WTC11 (cell line): ENCODE measurements at regions not wholly inside any gene's neighbourhood (a gene's known extent, or its start where the extent isn't known, plus 50 kb on each side); places are given as distances from the start of the nearest gene placed in this dataset.

Experiments
- ATAC-seq: fragments of 200-7000 bp; cut with Tn5 transposase; 2 replicates; pipeline ENCODE4 v1.10.0; 2021; ENCODE audit warnings: mild to moderate bottlenecking, moderate library complexity
- CTCF ChIA-PET: fragments of 300-600 bp; sonication (Branson Sonifier 250); formaldehyde crosslinking; loops from one replicate; lab custom pipeline; 2021; ENCODE audit warnings: antibody characterized with exemption; lab: Charles Lee
- POLR2A ChIA-PET: fragments of 350-600 bp; sonication (Branson Sonifier 250); formaldehyde crosslinking; loops from one replicate; lab custom pipeline; 2021; ENCODE audit warnings: antibody characterized with exemption; lab: Charles Lee
- DNase-seq: peaks from one replicate; pipeline ENCODE4 v3.0.0; 2021; ENCODE audit warnings: low spot score
- H3K27ac Mint-ChIP-seq: 2 replicates; pipeline ENCODE4 v1.8.0; 2021; ENCODE audit warnings: mixed read lengths
- H3K27me3 Mint-ChIP-seq: 2 replicates; pipeline ENCODE4 v1.8.0; 2021; ENCODE audit warnings: low read depth, mild to moderate bottlenecking, moderate library complexity, mixed read lengths
- H3K36me3 Mint-ChIP-seq: 2 replicates; pipeline ENCODE4 v1.8.0; 2021; ENCODE audit warnings: mixed read lengths
- H3K4me1 Mint-ChIP-seq: 2 replicates; pipeline ENCODE4 v1.8.0; 2022; ENCODE audit warnings: mixed read lengths
- H3K4me3 Mint-ChIP-seq: 2 replicates; pipeline ENCODE4 v1.8.0; 2021; ENCODE audit warnings: mild to moderate bottlenecking, moderate library complexity, mixed read lengths
- H3K9me3 Mint-ChIP-seq: 2 replicates; pipeline ENCODE4 v1.8.0; 2021; ENCODE audit warnings: mixed read lengths
- ATF1 ChIP-seq: sonication (generic); formaldehyde crosslinking; IDR thresholded peaks from 2 replicates; pipeline ENCODE4 v1.8.1; 2023; ENCODE audit warnings: mild to moderate bottlenecking, moderate library complexity, missing genetic modification reagents
- CBFB ChIP-seq: sonication (generic); formaldehyde crosslinking; IDR thresholded peaks from 2 replicates; pipeline ENCODE4 v1.8.1; 2022; ENCODE audit warnings: mild to moderate bottlenecking, low read depth, missing genetic modification reagents
- ESRRA ChIP-seq: sonication (generic); formaldehyde crosslinking; IDR thresholded peaks from 2 replicates; pipeline ENCODE4 v1.8.1; 2022; ENCODE audit warnings: mild to moderate bottlenecking, missing genetic modification reagents, borderline replicate concordance
- FOXK1 ChIP-seq: sonication (generic); formaldehyde crosslinking; IDR thresholded peaks from 2 replicates; pipeline ENCODE4 v1.8.0; 2022; ENCODE audit warnings: mild to moderate bottlenecking, moderate library complexity, missing genetic modification reagents
- GRHL2 ChIP-seq: fragments of 250-450 bp; sonication (Bioruptor Pico); IDR thresholded peaks from 2 replicates; pipeline ENCODE4 v1.8.0; 2022; ENCODE audit warnings: mild to moderate bottlenecking, moderate library complexity; ENCODE audit not compliant: insufficient replicate concordance, severe bottlenecking
- IRF2 ChIP-seq: sonication (generic); formaldehyde crosslinking; IDR thresholded peaks from 2 replicates; pipeline ENCODE4 v1.8.0; 2022; ENCODE audit warnings: low read depth, missing genetic modification reagents, borderline replicate concordance
- NR1H2 ChIP-seq: sonication (generic); formaldehyde crosslinking; IDR thresholded peaks from 2 replicates; pipeline ENCODE4 v1.9.0; 2021; ENCODE audit warnings: mild to moderate bottlenecking, moderate library complexity, missing genetic modification reagents
- NR2C2 ChIP-seq: sonication (generic); formaldehyde crosslinking; IDR thresholded peaks from 2 replicates; pipeline ENCODE4 v1.8.0; 2022; ENCODE audit warnings: mild to moderate bottlenecking, missing genetic modification reagents
- PRDM15 ChIP-seq: sonication (generic); formaldehyde crosslinking; IDR thresholded peaks from 2 replicates; pipeline ENCODE4 v1.8.0; 2022; ENCODE audit warnings: missing genetic modification reagents
- PRRX2 ChIP-seq: fragments of 250-450 bp; sonication (Bioruptor Pico); IDR thresholded peaks from 2 replicates; pipeline ENCODE4 v1.8.0; 2021; ENCODE audit warnings: mild to moderate bottlenecking
- SP1 ChIP-seq: sonication (generic); formaldehyde crosslinking; conservative IDR thresholded peaks from 2 replicates; pipeline ENCODE4 v1.8.1; 2022; ENCODE audit warnings: missing genetic modification reagents
- TEAD1 ChIP-seq: sonication (generic); formaldehyde crosslinking; IDR thresholded peaks from 2 replicates; pipeline ENCODE4 v1.8.0; 2022; ENCODE audit warnings: mild to moderate bottlenecking, missing genetic modification reagents
- TEAD4 ChIP-seq: sonication (generic); formaldehyde crosslinking; IDR thresholded peaks from 2 replicates; pipeline ENCODE4 v1.8.0; 2022; ENCODE audit warnings: mild to moderate bottlenecking, missing genetic modification reagents
- ZMAT4 ChIP-seq: fragments of 250-450 bp; sonication (Bioruptor Pico); IDR thresholded peaks from 2 replicates; pipeline ENCODE4 v1.9.0; 2021; ENCODE audit warnings: mild to moderate bottlenecking
- ZNF281 ChIP-seq: sonication (generic); formaldehyde crosslinking; IDR thresholded peaks from 2 replicates; pipeline ENCODE4 v1.8.0; 2023; ENCODE audit warnings: mild to moderate bottlenecking, missing genetic modification reagents
- TF ChIP-seq, protein P1 (sequence below): fragments of 250-450 bp; sonication (Bioruptor Pico); IDR thresholded peaks from 2 replicates; pipeline ENCODE4 v1.9.0; 2021; ENCODE audit warnings: mild to moderate bottlenecking
- TF ChIP-seq, protein P2 (sequence below): sonication (generic); formaldehyde crosslinking; IDR thresholded peaks from 2 replicates; pipeline ENCODE4 v1.8.0; 2022; ENCODE audit warnings: mild to moderate bottlenecking, missing genetic modification reagents
- TF ChIP-seq, protein P3 (sequence below): sonication (generic); formaldehyde crosslinking; IDR thresholded peaks from 2 replicates; pipeline ENCODE4 v1.8.0; 2023; ENCODE audit warnings: missing genetic modification reagents

- TF ChIP-seq, protein P1, sequence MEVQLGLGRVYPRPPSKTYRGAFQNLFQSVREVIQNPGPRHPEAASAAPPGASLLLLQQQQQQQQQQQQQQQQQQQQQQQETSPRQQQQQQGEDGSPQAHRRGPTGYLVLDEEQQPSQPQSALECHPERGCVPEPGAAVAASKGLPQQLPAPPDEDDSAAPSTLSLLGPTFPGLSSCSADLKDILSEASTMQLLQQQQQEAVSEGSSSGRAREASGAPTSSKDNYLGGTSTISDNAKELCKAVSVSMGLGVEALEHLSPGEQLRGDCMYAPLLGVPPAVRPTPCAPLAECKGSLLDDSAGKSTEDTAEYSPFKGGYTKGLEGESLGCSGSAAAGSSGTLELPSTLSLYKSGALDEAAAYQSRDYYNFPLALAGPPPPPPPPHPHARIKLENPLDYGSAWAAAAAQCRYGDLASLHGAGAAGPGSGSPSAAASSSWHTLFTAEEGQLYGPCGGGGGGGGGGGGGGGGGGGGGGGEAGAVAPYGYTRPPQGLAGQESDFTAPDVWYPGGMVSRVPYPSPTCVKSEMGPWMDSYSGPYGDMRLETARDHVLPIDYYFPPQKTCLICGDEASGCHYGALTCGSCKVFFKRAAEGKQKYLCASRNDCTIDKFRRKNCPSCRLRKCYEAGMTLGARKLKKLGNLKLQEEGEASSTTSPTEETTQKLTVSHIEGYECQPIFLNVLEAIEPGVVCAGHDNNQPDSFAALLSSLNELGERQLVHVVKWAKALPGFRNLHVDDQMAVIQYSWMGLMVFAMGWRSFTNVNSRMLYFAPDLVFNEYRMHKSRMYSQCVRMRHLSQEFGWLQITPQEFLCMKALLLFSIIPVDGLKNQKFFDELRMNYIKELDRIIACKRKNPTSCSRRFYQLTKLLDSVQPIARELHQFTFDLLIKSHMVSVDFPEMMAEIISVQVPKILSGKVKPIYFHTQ (CRISPR knock-in tag), result no peak
These were observed 139.7 kb downstream of the TSEN15 start (continued) for GRCh38 chr1:184191181-184191621.

GRCh38 chr1:184192796-184193195, 141.3 kb downstream of the TSEN15 start:
- H3K27ac Mint-ChIP-seq, result no peak overlapping the region
- no peak for ATAC-seq
- no peaks in the 10 kb centered on the region; the same call in 1 of the 2 replicates for H3K4me1 Mint-ChIP-seq
- CTCF ChIA-PET, result interaction anchor here (0.6 kb wide), 1 partner anchor 1295 kb away, joined by 3 read pairs; no protein-coding TSS in a partner anchor
- H3K36me3 Mint-ChIP-seq, result no peaks in the 10 kb centered on the region
- no peaks in the 10 kb centered on the region for H3K27me3 Mint-ChIP-seq
- H3K9me3 Mint-ChIP-seq, result no peaks in the 10 kb centered on the region; the same call in 1 of the 2 replicates
- POLR2A ChIA-PET, result no interaction called here
- H3K4me3 Mint-ChIP-seq, result no peak overlapping the region
- DNase-seq, result no peak
- no peak for TF ChIP-seq ESRRA (CRISPR knock-in tag)
- no peak for TF ChIP-seq ZMAT4 (CRISPR knock-in tag)
- no peak for TF ChIP-seq TEAD1 (CRISPR knock-in tag)
- no peak for TF ChIP-seq NR2C2
- TF ChIP-seq, protein P2, sequence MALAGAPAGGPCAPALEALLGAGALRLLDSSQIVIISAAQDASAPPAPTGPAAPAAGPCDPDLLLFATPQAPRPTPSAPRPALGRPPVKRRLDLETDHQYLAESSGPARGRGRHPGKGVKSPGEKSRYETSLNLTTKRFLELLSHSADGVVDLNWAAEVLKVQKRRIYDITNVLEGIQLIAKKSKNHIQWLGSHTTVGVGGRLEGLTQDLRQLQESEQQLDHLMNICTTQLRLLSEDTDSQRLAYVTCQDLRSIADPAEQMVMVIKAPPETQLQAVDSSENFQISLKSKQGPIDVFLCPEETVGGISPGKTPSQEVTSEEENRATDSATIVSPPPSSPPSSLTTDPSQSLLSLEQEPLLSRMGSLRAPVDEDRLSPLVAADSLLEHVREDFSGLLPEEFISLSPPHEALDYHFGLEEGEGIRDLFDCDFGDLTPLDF (CRISPR knock-in tag), result no peak
- no peak for TF ChIP-seq PRDM15 (CRISPR knock-in tag)
- TF ChIP-seq IRF2 (CRISPR knock-in tag), result no peak
- TF ChIP-seq PRRX2 (CRISPR knock-in tag), result no peak
- TF ChIP-seq NR1H2 (CRISPR knock-in tag), result no peak
- TF ChIP-seq, protein P3, sequence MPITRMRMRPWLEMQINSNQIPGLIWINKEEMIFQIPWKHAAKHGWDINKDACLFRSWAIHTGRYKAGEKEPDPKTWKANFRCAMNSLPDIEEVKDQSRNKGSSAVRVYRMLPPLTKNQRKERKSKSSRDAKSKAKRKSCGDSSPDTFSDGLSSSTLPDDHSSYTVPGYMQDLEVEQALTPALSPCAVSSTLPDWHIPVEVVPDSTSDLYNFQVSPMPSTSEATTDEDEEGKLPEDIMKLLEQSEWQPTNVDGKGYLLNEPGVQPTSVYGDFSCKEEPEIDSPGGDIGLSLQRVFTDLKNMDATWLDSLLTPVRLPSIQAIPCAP (CRISPR knock-in tag), result no peak
- TF ChIP-seq CBFB, result no peak
- TF ChIP-seq SP1 (CRISPR knock-in tag), result no peak
- TF ChIP-seq FOXK1, result no peak
- TF ChIP-seq ATF1 (CRISPR knock-in tag), result no peak
- TF ChIP-seq GRHL2 (CRISPR knock-in tag), result no peak
- no peak for TF ChIP-seq TEAD4 (CRISPR knock-in tag)
- TF ChIP-seq ZNF281 (CRISPR knock-in tag), result no peak
